Activated naive CD8-positive, alpha-beta T cell treated with anti-CD3 and anti-CD28 coated beads, Interleukin-2, amount 10 ng/mL, durations not matched to agents 7 days and 5 days (primary cell): ENCODE measurements at regions not wholly inside any gene's neighbourhood (a gene's known extent, or its start where the extent isn't known, plus 50 kb on each side); places are given as distances from the start of the nearest gene placed in this dataset.

Source experiments
- ATAC-seq: fragments of 150-1000 bp; cut with Tn5 transposase; one replicate; pipeline ENCODE4 v1.10.0; 2021; ENCODE audit warnings: low read depth, moderate library complexity
- POLR2A ChIA-PET: fragments of 350-600 bp; sonication (Branson Sonifier 250); formaldehyde crosslinking; loops from one replicate; lab custom pipeline; 2021; ENCODE audit warnings: antibody characterized with exemption; lab: Charles Lee
- DNase-seq: peaks from one replicate; pipeline ENCODE4 v3.0.0; 2021
- H3K27ac Mint-ChIP-seq: one replicate; pipeline ENCODE4 v1.8.0; 2022; ENCODE audit warnings: mild to moderate bottlenecking, mixed read lengths
- H3K27me3 Mint-ChIP-seq: one replicate; pipeline ENCODE4 v1.8.0; 2022; ENCODE audit warnings: mild to moderate bottlenecking, moderate library complexity, mixed read lengths
- H3K36me3 Mint-ChIP-seq: one replicate; pipeline ENCODE4 v1.8.0; 2021; ENCODE audit warnings: mild to moderate bottlenecking, mixed read lengths
- H3K4me1 Mint-ChIP-seq: one replicate; pipeline ENCODE4 v1.8.0; 2021; ENCODE audit warnings: mixed read lengths
- H3K4me3 Mint-ChIP-seq: one replicate; pipeline ENCODE4 v1.8.0; 2022; ENCODE audit warnings: mild to moderate bottlenecking, moderate library complexity, mixed read lengths
- H3K9me3 Mint-ChIP-seq: one replicate; pipeline ENCODE4 v1.8.0; 2021; ENCODE audit warnings: mixed read lengths

- DNase-seq, result no peak
- no peaks in the 10 kb centered on the region for H3K27me3 Mint-ChIP-seq
Observed at GRCh38 chr10:128859738-128860386, 607.2 kb upstream of the MGMT start.

GRCh38 chr10:128860574-128860973 is 606.5 kb upstream of the MGMT start:
- Mint-ChIP-seq H3K27me3 (no peaks in the 10 kb centered on the region), H3K36me3 (no peaks in the 10 kb centered on the region), H3K4me1 (no peaks in the 10 kb centered on the region), H3K27ac (no peak overlapping the region), H3K4me3 (no peak overlapping the region), H3K9me3 (no peaks in the 10 kb centered on the region)
- DNase-seq (no peak), ATAC-seq (no peak)
- POLR2A ChIA-PET, result no interaction called here

More at GRCh38 chr10:128859738-128860386, 607.2 kb upstream of the MGMT start:
- Mint-ChIP-seq H3K4me1 (no peaks in the 10 kb centered on the region), H3K27ac (no peak overlapping the region), H3K9me3 (no peaks in the 10 kb centered on the region), H3K4me3 (no peak overlapping the region), H3K36me3 (no peaks in the 10 kb centered on the region)
- POLR2A ChIA-PET, result no interaction called here
- ATAC-seq, result no peak

DNA sequence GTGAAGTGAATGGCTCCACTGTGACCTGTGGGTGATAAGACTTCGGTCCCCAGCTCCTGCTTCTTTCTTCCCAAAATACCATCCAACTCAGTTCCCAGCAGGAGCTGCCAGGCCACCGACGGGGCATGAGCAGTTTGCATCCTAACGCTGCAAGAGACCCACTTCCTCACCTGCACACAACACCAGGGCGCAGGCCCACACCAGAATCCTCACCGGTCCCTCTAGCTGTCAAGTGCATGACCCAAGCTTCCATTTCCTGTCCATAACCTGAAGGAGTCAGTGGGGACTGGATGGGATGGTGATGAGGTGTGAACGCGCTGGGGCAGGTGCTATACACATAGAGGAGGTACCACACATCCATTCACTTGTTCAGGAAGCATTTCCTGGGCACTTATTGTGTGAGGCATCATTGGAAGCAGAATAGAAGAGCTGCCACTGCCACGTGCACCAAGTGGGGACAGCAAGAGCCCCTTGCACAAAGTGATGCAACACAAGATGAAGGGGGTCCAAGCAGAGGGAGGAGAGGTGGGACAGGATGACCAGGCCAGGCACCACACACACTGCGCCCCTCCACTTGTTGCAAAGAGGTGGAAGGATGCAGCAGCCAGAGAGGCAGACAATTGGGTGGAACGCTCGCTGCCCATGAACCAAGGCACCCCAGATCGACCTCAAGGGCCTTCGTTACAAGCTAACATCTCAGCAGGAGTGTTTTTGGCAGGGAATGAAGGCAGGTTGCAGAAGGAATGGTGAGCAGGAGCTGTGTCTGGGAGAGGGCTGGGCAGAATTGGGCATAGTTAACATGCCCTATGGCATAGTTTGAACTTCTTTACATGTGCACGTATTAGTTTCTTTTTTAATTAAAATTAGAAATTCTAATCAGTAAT is 605.8 kb upstream of the MGMT start:
- Mint-ChIP-seq H3K4me3 (no peak overlapping the region), H3K4me1 (no peaks in the 10 kb centered on the region), H3K9me3 (no peaks in the 10 kb centered on the region), H3K27me3 (no peaks in the 10 kb centered on the region), H3K36me3 (no peaks in the 10 kb centered on the region), H3K27ac (no peak overlapping the region)
- no peak for DNase-seq
- POLR2A ChIA-PET, result no interaction called here
- ATAC-seq, result no peak

GRCh38 chr10:128863411-128863810 is 603.6 kb upstream of the MGMT start:
- Mint-ChIP-seq H3K36me3 (no peaks in the 10 kb centered on the region), H3K4me3 (no peak overlapping the region), H3K27ac (no peak overlapping the region), H3K9me3 (no peaks in the 10 kb centered on the region), H3K4me1 (no peaks in the 10 kb centered on the region), H3K27me3 (no peaks in the 10 kb centered on the region)
- ATAC-seq (no peak), DNase-seq (no peak)
- POLR2A ChIA-PET, result no interaction called here

DNA sequence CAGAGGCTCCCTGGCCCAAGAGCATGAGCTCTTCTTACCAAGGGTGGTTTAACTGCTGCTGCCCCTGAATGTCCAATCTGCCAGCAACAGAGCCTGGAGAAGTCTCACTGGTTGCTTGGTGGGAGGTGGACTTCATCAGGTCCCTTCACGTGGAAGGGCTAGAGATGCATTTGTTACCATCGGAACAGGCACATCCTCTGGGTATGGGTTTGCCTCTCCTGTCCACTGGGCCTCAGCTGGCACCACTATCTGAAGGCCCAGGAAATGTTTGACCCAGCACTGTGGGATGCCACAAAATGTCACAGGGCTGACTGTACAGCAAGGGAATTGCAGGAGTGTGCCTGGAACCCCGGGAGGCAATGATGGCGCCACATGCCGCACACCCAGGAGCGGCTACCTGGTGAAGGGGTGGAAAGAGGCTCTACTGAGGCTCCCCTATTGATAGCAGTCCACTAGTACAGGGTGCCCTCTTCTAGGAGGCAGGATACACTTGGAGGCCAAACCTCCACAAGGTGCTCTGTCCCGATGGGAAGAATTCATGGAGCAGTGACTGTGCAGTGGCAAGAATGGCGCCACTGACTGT is 603.1 kb upstream of the MGMT start:
- Mint-ChIP-seq H3K4me1 (no peaks in the 10 kb centered on the region), H3K27ac (no peak overlapping the region), H3K27me3 (no peaks in the 10 kb centered on the region), H3K4me3 (no peak overlapping the region), H3K36me3 (no peaks in the 10 kb centered on the region), H3K9me3 (no peaks in the 10 kb centered on the region)
- ATAC-seq, result no peak
- POLR2A ChIA-PET, result no interaction called here
- DNase-seq, result no peak

DNA sequence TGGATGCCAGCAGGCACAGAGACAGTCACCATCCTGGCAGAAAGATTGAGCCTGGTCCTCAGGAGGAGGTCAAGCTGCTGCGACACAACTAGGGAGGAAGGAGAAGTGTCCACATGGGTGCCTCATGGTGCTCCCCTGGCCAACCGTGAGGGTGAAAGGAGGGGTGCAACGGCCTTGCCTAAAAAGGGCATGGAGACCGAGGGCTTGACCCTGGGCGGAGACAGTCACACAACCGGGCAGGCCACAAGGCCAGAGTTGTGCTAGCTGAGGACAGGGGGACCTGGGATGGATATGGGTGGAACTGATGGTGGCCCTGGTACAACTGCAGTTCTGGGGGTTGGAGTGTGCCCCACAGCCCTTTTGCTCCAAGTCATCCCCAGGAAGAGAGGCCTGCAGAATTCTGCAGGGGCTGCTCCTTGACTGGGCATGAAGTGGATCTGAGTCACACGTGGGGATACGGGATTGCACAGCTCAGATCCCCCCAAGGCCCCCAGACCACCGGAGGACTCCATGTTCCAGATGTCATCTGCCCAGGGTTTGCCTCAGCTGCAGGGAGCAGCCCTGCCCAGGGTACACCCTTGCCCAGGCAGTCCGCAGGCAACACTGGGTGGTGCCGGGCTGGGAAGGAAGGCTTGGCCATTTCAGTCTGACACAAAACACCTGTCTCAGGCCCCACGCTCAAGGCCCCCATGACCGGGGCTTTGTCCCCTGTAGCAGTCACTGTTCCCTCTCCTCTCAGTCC is 602.3 kb upstream of the MGMT start:
- no peak overlapping the region for H3K27ac Mint-ChIP-seq
- no peaks in the 10 kb centered on the region for H3K9me3 Mint-ChIP-seq
- no peaks in the 10 kb centered on the region for H3K27me3 Mint-ChIP-seq
- no peaks in the 10 kb centered on the region for H3K36me3 Mint-ChIP-seq
- ATAC-seq (no peak), DNase-seq (no peak)
- POLR2A ChIA-PET, result no interaction called here
- H3K4me1 Mint-ChIP-seq, result no peaks in the 10 kb centered on the region
- H3K4me3 Mint-ChIP-seq, result no peak overlapping the region

DNA sequence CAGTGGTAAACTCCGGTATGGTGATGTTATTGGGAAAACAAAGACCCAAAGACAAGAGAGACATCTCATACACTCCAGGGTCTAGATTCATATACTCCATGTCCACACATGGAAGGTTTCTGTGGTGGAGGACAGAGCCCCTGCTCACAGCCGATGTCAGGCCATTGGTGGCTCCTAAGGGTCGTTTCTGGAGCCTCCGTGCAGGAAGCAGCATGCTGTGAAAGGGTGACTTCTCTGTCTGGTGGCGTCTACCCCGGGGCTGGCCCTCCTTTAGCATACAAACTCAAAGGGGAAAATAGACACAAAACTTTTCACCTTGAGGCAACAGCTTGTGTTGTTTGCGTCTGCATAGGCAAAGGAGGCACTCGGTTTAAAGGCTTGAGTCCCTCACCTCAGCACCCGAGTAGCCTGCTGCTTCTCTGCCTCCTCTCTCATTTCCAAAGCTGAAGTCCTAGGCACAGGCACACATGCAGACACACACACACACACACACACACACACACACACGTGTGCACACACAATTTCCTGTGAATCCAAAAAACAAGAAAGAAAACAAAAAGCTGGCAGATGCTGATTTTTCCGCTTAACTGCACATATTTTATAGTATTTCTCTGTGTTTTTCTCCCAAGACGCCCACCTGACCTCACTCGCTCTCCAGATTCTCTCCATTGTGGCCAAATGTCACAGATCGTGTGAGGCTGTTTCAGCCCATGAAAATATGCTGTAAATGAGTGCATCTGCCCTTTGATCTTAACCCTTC is 601.4 kb upstream of the MGMT start:
- POLR2A ChIA-PET, result no interaction called here
- H3K9me3 Mint-ChIP-seq, result no peaks in the 10 kb centered on the region
- DNase-seq, result no peak
- no peak overlapping the region for H3K4me3 Mint-ChIP-seq
- no peak overlapping the region for H3K27ac Mint-ChIP-seq
- no peaks in the 10 kb centered on the region for H3K27me3 Mint-ChIP-seq
- ATAC-seq, result no peak
- no peaks in the 10 kb centered on the region for H3K4me1 Mint-ChIP-seq
- H3K36me3 Mint-ChIP-seq, result no peaks in the 10 kb centered on the region

GRCh38 chr10:128866551-128866950 is 600.5 kb upstream of the MGMT start:
- H3K4me1 Mint-ChIP-seq, result no peaks in the 10 kb centered on the region
- H3K9me3 Mint-ChIP-seq, result no peaks in the 10 kb centered on the region
- DNase-seq, result no peak
- H3K4me3 Mint-ChIP-seq, result no peak overlapping the region
- no peak overlapping the region for H3K27ac Mint-ChIP-seq
- POLR2A ChIA-PET, result no interaction called here
- ATAC-seq, result no peak
- no peaks in the 10 kb centered on the region for H3K27me3 Mint-ChIP-seq
- H3K36me3 Mint-ChIP-seq, result no peaks in the 10 kb centered on the region

DNA sequence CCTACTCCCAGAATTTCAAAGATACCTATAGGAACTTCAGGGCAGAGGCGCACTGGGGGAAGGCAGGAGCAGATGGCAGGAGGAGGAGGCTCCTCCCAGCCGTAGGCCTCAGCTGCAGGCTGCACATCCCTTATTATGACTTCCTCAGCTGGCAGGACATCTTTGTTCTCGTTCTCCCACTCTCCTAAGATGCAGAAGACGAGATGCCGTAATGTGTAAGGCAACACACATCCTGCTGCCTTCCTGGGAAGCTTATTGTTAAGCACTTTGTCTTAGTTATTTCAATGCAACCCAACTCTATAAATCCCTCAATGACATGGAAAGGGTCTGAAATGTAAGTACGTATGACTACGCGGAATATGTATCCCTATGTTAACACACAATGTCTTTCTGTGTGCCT is 599.8 kb upstream of the MGMT start:
- no peak for DNase-seq
- no peaks in the 10 kb centered on the region for H3K36me3 Mint-ChIP-seq
- POLR2A ChIA-PET, result no interaction called here

DNA sequence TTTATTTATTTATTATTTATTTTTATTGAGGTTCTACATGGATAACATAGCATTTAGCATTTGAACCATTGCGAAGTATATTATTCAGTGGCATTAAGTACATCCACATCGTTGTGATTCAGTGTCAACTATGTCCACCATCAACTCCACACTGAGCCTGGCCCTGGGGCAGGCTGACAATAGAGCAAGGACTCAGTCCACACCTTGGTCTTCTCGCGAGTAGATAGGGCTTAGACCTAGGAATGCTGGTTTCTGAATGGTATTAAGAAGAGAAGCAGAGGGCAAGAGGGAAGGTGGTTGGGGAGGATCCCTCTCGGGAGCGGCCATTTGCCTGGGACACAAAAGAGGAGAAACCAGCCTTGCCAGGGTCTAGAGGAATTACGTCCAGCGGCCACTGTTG is 599.2 kb upstream of the MGMT start:
- no peaks in the 10 kb centered on the region for H3K36me3 Mint-ChIP-seq
- H3K27ac Mint-ChIP-seq, result no peak overlapping the region
- H3K27me3 Mint-ChIP-seq, result no peaks in the 10 kb centered on the region
- POLR2A ChIA-PET, result no interaction called here
- no peak for DNase-seq
- H3K4me1 Mint-ChIP-seq, result no peaks in the 10 kb centered on the region
- no peak overlapping the region for H3K4me3 Mint-ChIP-seq
- no peaks in the 10 kb centered on the region for H3K9me3 Mint-ChIP-seq
- no peak for ATAC-seq

More for the DNA sequence above, 599.8 kb upstream of the MGMT start:
- Mint-ChIP-seq H3K27me3 (no peaks in the 10 kb centered on the region), H3K27ac (no peak overlapping the region), H3K4me3 (no peak overlapping the region), H3K9me3 (no peaks in the 10 kb centered on the region), H3K4me1 (no peaks in the 10 kb centered on the region)
- no peak for ATAC-seq

GRCh38 chr10:128868481-128868880 is 598.6 kb upstream of the MGMT start:
- POLR2A ChIA-PET, result no interaction called here
- H3K9me3 Mint-ChIP-seq, result no peaks in the 10 kb centered on the region
- no peaks in the 10 kb centered on the region for H3K4me1 Mint-ChIP-seq
- H3K4me3 Mint-ChIP-seq, result no peak overlapping the region
- H3K27ac Mint-ChIP-seq, result no peak overlapping the region
- no peaks in the 10 kb centered on the region for H3K36me3 Mint-ChIP-seq
- H3K27me3 Mint-ChIP-seq, result no peaks in the 10 kb centered on the region
- ATAC-seq (no peak), DNase-seq (no peak)

GRCh38 chr10:128869101-128869749 is 597.8 kb upstream of the MGMT start:
- H3K4me3 Mint-ChIP-seq, result no peak overlapping the region
- POLR2A ChIA-PET, result no interaction called here
- DNase-seq, result no peak
- no peaks in the 10 kb centered on the region for H3K36me3 Mint-ChIP-seq
- no peak for ATAC-seq
- H3K4me1 Mint-ChIP-seq, result no peaks in the 10 kb centered on the region
- no peaks in the 10 kb centered on the region for H3K9me3 Mint-ChIP-seq
- H3K27me3 Mint-ChIP-seq, result peaks cover 3% of the 10 kb centered on the region
- H3K27ac Mint-ChIP-seq, result no peak overlapping the region
